Superior temporal gyrus (tissue), 1 donor: ENCODE measurements at regions not wholly inside any gene's neighbourhood (a gene's known extent, or its start where the extent isn't known, plus 50 kb on each side); places are given as distances from the start of the nearest gene placed in this dataset.

Experiments used
- DNase-seq: peaks from one replicate; pipeline ENCODE4 v3.0.0-alpha.2; 2016; ENCODE audit errors: extremely low spot score

DNA sequence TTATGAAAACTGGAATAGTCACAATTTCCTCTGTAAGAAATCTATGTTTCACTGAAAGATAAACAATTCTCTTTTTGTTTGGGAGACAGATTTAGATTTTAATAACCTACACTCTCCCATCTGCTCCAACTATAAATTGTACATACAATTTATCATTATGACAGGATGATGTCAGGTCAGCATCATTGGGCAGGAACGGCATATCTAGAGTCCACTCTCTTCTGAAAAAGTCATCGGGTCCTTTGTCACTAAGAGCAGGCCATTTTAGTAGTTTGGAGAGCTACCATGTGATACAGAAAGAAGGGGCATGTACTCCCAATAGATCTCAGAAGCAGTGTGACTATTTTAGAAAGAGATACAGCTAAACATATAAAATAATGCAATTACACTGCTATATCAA is 180.8 kb upstream of the ARGLU1 start:
- no peak for DNase-seq

GRCh38 chr13:106744516-106744915 is 176.6 kb upstream of the ARGLU1 start:
- DNase-seq = no peak

DNA sequence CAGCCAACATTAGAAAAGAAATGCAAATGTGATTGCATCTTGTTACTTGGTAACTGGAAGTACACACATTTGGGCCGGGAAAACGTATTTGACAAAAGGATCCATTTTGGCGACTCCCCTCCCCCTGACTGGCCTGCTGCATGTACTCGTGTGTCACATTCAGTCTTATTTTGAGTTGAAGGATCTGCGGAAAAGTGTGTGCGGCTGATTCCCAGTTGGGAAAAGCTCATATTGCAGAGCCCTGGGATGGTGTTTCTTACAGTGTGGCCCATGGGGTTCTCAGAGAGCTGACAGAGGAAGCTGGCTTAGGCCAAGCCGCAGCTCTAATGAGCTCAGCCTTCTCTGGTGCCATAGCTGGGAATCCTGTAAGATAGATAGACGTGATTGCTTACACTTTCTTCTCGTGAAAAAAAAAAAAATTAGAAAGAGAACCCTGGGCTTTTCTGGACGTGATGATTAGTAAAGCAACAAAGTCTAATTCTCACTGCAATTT is 170.3 kb upstream of the ARGLU1 start:
- no peak for DNase-seq

GRCh38 chr13:106736941-106737340 is 169.0 kb upstream of the ARGLU1 start:
- no peak for DNase-seq

- no peak for DNase-seq
These were observed 166.3 kb upstream of the ARGLU1 start for GRCh38 chr13:106734198-106734597.

DNA sequence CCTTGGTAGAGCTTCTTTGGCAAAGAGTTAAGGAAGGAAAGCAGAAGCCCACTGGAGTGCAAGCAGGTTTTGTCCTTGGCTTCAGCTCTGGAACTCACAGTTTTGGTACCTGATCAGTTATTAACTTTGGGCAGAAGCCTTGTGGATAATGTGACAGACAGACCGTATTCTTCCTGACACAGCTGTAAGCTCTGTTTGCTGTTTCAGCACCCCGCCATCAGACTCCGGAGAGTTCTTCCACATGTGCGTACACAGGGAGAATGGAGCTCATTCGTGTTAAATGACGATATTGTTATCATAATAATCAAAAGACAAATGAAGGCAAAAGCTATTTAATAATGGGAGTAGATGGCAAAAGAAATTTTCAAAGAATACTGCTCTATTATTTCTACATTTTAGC is 155.1 kb upstream of the ARGLU1 start:
- DNase-seq = no peak

DNA sequence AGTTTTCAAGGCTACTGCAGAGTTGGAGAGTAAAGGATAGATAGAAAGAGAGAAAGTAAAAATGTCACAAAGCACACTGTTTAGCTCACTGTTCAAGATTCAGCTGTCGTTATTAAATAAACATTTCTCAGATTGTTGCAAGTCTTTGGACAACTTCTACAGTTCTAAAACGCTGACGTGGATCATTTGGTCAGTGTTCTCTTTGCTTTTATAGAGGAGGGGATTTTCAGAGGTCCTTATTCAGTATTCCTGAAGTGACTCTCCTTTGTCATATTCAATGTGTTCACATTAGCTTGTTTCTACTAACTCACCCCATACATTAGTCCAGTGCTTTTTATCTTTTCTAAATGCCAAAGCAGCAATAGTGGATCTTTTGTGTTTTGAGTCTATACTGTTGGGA is 154.7 kb upstream of the ARGLU1 start:
- no peak for DNase-seq

GRCh38 chr13:106721599-106721998 is 153.7 kb upstream of the ARGLU1 start:
- DNase-seq = no peak

GRCh38 chr13:106714271-106714982 is 146.5 kb upstream of the ARGLU1 start:
- no peak for DNase-seq

DNA sequence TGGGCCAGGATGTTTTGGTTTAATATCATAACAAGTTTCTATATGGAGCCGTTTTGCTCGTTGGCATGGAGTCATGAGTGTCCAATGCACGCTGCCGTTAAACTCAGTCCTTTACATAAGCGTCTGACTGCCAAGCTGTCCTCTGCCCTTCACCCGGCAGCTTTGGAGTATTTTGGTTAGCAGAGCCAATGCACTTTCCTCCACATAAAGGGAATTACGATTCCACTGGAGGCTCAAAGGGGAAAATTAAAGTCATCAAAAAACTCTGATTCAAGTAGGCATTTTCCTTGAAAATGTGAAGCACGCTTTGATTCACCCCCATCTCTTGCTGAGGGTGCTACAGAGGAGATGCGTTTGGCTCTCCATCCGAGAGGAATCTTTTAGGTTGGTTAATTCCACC is 144.4 kb upstream of the ARGLU1 start:
- DNase-seq = no peak

GRCh38 chr13:106710266-106710665 is 142.3 kb upstream of the ARGLU1 start:
- DNase-seq = peak; percentile 40

DNA sequence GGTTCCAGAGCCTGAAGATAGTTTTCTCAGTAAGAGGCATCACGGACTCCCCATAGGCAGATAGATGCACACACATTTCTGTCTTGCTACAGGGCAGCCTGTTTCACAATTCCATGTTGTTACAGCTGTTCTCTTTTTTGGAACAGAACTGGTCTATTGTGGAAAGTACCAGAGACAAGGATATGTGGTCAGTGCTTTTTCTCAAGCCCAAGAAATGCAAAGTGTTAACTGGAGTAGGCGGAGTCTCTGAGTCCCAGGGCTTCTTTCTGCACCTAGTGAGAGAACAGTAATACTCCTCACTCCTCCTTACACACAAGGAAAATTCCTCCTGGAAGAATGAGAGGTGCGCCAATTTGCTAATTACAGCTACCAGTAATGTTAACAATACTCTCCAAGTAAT is 141.6 kb upstream of the ARGLU1 start:
- no peak for DNase-seq

GRCh38 chr13:106702505-106702904 is 134.6 kb upstream of the ARGLU1 start:
- DNase-seq = no peak

- no peak for DNase-seq
These were observed 133.9 kb upstream of the ARGLU1 start for GRCh38 chr13:106701771-106702341.

GRCh38 chr13:106700439-106700838 is 132.5 kb upstream of the ARGLU1 start:
- DNase-seq = no peak

DNA sequence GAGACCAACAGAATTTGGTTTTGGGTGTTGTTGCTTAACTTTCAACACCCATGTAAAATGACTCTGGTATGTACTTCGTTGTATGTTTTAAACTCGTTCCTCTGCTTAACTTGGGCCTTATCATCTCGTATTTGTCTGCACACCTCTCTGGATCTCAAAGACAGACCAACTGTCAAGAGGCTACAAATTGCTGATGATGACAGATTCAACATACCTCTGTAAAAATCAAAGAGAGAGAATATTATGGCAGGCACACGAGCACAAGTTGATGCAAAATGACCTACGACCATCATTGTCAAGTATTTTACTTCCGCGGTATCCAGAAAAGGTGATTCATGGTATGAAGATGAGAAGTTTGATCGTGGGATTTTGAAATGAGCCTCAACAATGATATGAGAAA is 132.1 kb upstream of the ARGLU1 start:
- no peak for DNase-seq

DNA sequence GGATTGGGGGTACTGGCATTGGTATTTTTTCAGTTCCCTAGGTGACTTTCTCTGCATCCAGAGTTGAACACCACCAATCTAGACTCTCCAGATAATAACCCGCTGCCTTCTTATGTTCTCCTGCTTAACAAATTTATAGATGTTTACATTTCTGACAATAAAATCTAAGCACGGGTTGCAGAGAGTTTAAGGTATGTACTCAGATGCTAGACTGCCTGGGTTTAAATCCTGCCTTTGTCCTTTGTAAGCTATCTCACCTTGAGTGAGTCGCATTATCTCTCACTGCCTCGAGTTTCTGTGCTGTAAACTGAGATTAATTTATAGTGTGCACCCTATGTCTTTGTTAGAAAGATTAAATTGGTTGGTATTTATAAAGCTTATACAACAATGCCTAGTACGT is 131.4 kb upstream of the ARGLU1 start:
- DNase-seq = no peak

- no peak for DNase-seq
These were observed 128.8 kb upstream of the ARGLU1 start for GRCh38 chr13:106696719-106697118.

GRCh38 chr13:106696140-106696539 is 128.2 kb upstream of the ARGLU1 start:
- no peak for DNase-seq

DNA sequence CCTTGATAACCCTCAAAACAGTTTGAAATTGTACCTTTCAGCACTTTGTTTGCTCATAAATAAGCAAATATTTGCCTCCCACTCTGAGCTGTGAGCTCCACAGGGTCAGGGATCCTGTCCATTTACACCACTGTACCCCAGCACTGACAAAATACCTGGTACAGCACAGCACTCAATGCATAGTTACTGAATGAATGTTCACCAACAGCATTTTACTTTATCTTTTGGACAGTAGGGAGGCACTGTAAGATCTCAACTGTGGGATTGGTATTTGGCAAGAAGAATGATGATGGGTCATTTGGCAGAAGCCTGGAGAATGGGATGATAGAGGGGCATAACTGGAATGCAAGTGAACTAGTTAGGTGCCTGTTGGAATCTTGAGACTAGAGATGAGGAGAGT is 127.2 kb upstream of the ARGLU1 start:
- DNase-seq = no peak

GRCh38 chr13:106691861-106692260 is 123.9 kb upstream of the ARGLU1 start:
- DNase-seq = no peak

DNA sequence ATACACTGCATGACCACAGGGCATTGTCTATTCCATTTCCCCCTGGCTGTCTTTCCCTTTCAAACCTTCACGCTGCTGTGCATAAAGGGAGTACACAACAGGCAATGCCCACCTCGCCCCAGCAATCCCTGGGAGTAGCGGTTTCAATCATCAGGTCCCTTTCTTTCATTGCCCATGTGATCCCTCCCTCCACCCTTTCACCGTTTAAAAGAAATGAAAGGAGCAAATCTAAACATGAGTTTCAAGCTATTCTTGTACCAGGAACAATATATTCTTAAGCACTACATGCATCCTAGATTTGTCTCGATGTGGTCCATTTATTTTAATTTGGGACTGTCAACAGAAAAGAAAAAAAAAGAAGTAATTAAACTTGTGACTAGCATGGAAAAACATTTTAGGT is 123.4 kb upstream of the ARGLU1 start:
- DNase-seq = no peak

DNA sequence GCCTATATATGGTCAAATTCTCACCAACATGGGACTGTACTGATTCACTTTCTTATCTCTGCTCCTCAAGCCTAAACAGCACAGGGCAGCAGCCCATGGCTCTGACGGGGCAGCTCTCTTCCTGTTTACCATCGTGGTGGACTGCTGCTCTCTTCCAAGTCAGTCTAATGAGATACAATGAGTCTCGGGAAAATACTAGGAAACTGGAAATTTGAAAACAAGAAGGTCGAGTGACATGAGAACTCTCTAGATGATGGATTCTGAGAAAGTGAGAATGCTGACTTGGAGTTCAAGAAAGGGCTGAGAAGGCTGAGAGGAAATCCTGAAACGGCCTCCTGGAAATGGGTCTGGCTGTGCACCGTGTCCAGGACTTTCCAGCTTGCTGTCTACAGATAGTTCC is 122.8 kb upstream of the ARGLU1 start:
- DNase-seq = no peak

- no peak for DNase-seq
These were observed 122.0 kb upstream of the ARGLU1 start for GRCh38 chr13:106689906-106690305.
